Ammon's horn (tissue), 1 donor: ENCODE measurements at regions not wholly inside any gene's neighbourhood (a gene's known extent, or its start where the extent isn't known, plus 50 kb on each side); places are given as distances from the start of the nearest gene placed in this dataset.

Experiments used
- DNase-seq: peaks from one replicate; pipeline ENCODE4 v3.0.0-alpha.2; 2016; ENCODE audit warnings: low spot score

- DNase-seq = no peak
Observed at GRCh38 chr7:25949736-25950487, 202.1 kb upstream of the NFE2L3 start.

DNA sequence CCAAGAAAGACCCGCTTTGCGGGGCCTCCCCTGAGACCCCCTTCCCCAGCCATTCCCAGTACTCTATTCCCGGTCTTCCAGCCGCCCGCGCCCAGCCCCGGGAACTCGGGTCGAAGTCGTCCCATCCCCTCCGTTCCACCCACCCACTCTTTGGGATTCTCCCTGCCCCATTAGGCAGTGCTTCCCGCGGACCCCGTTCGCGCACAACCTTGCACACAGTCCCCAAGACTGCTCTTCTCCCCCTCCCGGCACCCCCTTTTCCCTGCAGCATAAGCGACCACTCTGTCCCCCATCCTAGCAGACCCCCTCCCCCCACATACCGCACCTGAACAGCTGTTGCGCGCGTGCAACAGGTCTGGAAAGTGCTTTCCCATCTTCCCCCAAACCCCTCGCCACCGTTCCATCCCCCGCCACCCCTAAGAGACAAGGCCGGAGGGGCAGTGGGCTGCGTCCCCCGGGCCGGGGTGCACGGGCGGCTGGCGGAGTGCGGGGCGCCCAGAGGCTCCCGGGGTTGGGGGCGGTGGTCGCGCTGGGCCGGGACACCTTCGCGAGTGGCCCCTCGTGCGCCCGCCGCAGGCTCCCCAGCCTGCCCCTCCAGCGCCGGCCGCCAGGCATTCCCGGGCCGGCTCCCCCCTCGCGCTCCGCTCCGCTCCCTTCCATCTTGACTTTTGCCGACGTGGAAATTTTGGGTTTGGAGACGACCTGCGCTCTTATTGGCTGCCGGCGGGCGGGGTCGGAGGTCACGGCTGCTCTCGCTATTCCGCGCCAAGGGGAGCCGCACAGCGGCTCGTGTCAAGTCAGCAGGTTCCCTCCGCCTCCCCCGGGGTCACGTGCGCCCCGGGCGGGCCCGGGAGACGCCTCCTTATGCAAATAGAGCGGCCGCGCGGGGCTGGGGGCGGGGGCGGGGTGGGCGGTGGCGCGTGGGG lies 201.2 kb upstream of the NFE2L3 start:
- DNase-seq = peak; percentile 43

- no peak for DNase-seq
Observed at GRCh38 chr7:25951414-25952260, 200.4 kb upstream of the NFE2L3 start.

GRCh38 chr7:25952261-25953057 lies 199.5 kb upstream of the NFE2L3 start:
- DNase-seq = no peak

- no peak for DNase-seq
Observed at GRCh38 chr7:25953859-25954258, 198.1 kb upstream of the NFE2L3 start.

DNA sequence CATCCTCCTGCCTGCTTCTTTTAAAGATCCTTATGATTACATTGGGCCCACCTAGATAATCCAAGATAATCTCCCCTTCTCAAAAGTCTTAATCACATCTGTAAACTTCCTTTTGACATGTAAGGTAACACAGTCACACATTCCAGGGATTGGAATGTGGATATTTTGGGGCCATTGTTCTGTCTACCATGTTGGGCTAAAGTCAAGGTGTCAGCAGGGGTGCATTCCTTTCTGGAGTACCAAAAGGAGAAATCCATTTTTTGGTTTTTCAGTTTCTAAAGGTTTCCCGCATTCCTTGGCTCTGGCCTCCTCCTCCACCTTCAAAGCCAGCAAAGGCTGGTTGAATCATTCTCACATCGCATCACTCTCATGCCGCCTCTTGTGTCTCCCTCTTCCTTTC lies 197.6 kb upstream of the NFE2L3 start:
- DNase-seq = no peak

DNA sequence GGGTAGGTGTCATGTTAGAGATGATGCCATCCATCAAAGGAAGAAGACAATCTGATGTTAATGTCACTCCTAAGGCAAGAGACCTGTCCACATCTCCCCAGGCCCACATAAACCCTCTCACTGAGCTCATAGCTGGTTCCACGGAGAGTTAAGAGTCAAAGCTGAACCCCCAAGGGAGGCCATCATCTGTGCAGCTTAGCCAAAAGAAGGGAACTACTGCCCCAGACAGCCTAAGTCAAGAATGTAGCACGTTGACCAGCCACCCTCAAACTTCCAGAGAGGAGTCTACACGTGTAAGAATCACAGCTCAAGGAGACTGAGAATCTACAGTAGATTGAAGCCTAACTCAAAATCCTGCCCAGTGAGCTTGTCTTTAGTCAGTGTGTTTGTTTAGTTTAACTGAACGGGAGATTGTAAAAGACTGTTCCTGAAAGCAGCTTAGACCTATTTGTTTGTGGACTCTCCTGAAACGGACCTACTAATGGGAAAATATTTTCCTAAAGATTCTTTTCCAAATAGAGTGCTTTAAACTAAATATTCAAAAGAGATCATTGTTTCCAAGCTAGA lies 192.7 kb upstream of the NFE2L3 start:
- no peak for DNase-seq

GRCh38 chr7:25963733-25964132 lies 188.3 kb upstream of the NFE2L3 start:
- DNase-seq = no peak

DNA sequence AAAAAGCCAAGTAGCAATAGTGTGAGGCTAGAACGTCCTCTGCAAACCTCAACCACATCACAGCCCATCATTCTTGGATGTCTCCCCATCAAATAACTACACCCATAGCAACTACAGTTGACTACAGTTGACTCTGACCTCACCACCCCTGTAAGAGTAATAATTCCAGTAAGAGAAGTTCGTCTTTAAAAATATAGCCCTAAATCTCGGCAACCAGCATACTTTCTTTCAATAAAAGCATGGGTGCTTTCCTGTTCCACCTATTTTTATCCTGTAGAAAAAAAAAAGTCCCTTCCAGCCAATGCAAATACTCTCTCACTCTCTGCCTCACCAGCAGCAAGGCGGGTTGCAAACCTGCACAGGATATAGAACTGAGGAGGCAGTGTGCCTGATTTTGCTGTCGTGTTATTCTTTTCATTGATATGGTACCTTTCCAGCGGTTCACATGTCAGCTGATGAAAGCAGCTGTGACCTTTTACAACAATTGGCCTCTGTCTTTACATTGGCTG lies 187.5 kb upstream of the NFE2L3 start:
- no peak for DNase-seq

DNA sequence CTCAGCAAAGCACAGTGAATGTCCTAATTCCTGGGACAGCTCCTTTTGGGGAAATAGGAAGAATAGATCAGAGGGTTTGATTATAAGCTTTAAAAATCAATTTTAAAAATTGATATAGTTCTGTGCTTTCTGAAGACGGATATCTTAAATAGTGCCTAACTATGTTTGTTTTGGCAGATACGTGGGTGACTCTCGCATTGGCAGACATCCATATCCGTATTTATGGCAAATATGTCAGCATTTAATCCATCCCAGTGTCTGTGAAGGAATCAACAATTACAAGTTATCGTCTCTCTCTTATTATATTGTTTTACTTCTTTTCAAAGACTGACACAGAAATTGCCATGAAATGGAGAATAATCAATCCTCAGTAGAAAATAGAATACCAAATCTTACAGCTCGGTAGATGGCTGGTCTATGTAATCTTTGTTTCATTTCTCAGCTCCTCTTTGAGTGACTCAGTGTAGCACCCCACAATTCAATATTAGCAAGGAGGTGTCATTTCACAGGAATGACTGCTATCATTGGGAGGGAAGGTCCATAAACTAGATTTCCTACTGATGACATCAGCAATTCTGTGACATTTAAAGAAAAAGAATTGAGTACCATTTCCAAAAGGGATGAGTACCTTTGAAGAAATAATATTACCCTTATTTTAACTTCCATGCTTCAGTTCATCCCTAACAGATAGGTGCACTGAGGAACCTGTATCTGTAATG lies 186.4 kb upstream of the NFE2L3 start:
- no peak for DNase-seq

- DNase-seq = no peak
Observed at GRCh38 chr7:25966469-25966868, 185.5 kb upstream of the NFE2L3 start.

DNA sequence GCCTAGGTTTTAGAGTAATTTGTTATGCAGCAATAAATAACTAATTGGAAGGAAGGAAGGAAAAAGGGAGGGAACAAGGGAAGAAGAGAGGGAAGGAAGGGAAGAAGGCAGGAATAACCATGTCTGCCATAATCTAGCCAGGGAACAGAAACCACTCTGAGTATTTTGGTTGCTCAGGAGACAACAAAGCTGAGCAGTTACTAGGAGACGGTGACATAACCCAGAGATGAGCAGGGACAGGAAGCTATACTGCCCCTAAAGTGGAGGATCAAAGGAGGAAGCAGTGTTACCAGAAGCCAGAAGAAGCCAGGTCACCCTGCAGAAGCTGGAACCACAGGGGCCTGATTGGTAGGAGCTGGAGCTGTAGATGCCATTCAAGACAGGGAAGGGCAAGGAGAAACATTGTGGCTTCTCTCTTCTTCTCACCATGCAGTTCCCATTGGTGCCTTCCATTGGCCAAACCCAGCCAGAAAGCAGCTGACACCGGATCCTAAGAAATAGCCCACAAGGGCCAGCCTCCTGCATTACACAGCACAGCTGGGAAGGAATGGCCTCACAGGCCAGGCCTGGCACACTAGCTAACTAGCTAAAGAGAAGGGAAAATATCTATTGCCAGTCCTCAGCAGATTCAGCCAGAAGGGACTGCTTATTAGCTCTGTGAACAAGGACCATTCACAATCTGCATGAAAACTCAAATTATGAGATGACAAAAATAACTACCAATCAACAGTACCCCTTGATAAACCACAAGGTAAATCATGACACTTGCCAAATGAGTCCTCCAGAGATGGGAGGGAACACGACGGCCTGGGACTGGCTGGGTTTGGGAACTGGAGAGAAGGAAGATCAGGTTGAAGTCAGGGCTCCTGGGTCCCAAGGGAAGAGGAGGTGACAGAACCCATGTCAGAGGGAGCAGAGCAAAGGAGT lies 184.5 kb upstream of the NFE2L3 start:
- DNase-seq = no peak

DNA sequence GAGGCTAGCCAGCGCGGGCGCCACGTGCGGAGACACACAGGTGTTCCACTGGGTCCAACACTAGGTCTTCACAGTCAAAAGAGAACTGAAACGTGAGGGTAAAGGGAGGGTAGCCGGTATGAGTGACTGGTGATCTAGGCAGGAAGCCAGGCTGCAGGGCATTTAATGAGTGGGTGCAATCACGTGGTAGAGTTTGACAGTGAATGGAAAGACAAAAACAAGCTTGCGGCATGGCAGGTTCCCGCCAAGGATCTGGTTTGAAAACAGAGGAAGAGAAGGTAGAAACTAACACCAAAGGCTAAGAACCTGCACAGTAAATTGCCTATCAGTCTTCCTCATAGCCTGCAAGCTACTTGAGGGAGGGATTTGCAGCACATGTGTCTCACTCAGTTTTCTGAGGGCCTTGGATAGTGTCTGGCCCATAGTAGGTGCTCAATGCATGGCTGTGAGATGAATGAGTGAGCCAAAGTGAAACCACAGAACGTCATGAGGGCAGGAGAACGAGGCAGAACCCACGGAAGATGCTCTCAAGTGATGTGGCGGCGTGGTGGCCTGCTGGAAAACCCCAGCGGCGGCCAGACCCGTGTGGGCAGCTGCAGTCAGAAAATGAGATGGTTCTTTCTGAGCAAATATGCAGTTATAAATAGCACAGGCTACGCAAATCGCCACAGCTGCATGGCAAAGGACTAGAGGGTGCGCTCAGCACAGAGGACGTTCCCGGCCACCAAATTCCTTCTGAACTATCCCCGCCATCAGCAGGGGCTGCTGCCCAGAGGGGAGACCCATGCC lies 183.6 kb upstream of the NFE2L3 start:
- DNase-seq = no peak

GRCh38 chr7:25970356-25970755 lies 181.6 kb upstream of the NFE2L3 start:
- no peak for DNase-seq

DNA sequence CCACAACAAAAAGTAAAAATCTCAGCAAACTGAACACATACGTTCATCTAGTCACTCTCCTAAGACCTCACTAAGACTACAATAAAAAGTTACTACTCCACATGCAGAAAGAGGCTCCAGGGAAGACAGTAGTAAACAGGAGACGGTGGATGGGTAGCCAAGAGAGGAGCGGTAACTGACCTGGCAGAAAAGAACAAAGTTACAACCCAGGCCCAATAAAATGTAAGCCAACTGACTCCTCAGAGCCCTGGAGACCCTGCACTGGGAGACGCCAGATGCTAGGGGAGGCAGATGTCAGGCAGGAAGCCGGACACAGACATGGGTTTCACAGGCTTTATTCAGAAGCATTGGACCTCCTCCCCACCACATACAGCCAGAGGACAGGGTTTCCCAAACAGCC lies 181.1 kb upstream of the NFE2L3 start:
- DNase-seq = no peak

DNA sequence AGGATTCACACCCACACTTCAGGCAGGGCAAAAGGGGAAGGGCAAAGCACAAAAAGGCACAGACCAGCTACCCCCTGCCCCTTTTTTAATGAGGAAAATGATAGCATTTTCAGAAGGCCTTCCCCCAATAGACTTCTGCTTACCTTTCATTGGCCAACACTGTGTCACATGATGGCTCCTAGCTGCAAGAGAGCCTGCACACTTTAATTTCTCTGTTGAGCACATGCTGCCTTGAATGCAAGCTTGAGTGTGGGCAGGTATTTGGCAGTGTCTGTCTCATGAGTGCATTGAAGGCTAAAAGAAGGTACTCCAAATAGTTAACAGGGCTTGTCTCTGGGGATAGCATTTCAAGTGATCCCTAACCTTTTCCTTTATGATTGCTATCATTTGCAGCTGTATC lies 175.4 kb upstream of the NFE2L3 start:
- DNase-seq = no peak

DNA sequence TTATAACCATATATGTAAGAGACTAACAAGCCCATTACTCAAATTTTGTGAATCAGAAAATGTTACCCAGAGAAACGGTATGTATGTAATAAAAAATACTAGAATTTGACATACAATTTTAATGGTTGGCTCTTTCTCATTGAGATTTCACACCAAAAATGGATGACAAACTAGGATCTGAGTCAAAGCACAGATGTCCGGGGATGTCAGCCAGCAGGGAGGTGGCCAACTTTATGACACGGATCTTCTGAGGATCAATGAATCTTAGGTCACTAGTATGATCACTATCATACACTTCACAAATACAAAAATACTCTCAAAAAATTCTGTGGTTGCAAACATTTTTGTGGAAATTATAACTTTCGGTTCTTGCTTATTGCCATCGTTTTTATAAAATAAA lies 173.5 kb upstream of the NFE2L3 start:
- DNase-seq = no peak

DNA sequence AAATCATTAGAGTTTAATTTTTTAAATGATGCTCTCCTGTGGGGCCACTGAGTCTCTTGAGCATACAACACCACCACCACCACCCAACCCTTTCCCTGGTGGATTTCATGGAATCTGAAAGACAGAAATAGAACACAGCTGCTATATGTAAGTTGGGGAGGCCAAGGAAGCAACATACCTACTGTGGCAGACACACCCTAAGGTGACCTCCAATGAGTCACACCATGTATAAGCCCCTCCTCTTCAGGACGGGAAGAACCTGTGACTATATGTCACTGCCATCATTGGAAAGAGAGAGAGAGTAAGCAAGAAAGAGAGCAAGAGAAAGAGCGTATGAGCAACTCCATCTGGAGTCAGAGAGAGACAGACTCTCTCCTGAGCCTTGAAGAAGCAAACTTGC lies 172.4 kb upstream of the NFE2L3 start:
- DNase-seq = no peak
